Ascending aorta (tissue), 2 donors: ENCODE measurements at regions not wholly inside any gene's neighbourhood (a gene's known extent, or its start where the extent isn't known, plus 50 kb on each side); places are given as distances from the start of the nearest gene placed in this dataset.

Experiments used
- DNase-seq, 2 donors: peaks; one replicate each; pipeline ENCODE4 v3.0.0-alpha.2; 2019; ENCODE audit warnings: low spot score in 2 of 2
- H3K27ac ChIP-seq, 2 donors: fragments of 200-600 bp; sonication (generic); one replicate each; pipeline ENCODE4 v1.5.1; 2016 to 2017; ENCODE audit warnings: mild to moderate bottlenecking in 1 of 2
- H3K27me3 ChIP-seq: fragments of 200-600 bp; sonication (generic); one replicate; pipeline ENCODE4 v1.5.1; 2017
- H3K36me3 ChIP-seq, 2 donors: fragments of 200-600 bp; sonication (generic); one replicate each; pipeline ENCODE4 v1.5.1; 2016
- H3K4me1 ChIP-seq, 2 donors: fragments of 200-600 bp; sonication (generic); one replicate each; pipeline ENCODE4 v1.5.1; 2016 to 2017; ENCODE audit warnings: mild to moderate bottlenecking in 1 of 2
- H3K4me3 ChIP-seq, 2 donors: fragments of 200-600 bp; sonication (generic); one replicate each; pipeline ENCODE4 v1.5.1; 2016 to 2017; ENCODE audit warnings: mild to moderate bottlenecking in 1 of 2
- H3K9me3 ChIP-seq, 2 donors: fragments of 200-600 bp; sonication (generic); one replicate each; pipeline ENCODE4 v1.5.1; 2016
- CTCF ChIP-seq, 3 experiments: fragments of 200-600 bp in 2 of 3; fragments of 450-650 bp in 1 of 3; sonication (generic) in 2 of 3; IDR thresholded peaks; one replicate each; pipeline ENCODE4 v1.5.1; 2016 to 2019; ENCODE audit warnings: antibody characterized with exemption in 3 of 3, mild to moderate bottlenecking in 1 of 3, moderate library complexity in 1 of 3
- intact Hi-C: fragments of 100-400 bp; cut with DNase I; formaldehyde crosslinking; loops from one replicate; pipeline ENCODE4 v1.15.1; 2023

- no peak overlapping the region for H3K4me3 ChIP-seq
- H3K27ac ChIP-seq: no peak overlapping the region
- H3K4me1 ChIP-seq: no peaks in the 10 kb centered on the region
- H3K36me3 ChIP-seq: no peaks in the 10 kb centered on the region
- no peak for TF ChIP-seq CTCF (IDR thresholded peaks at IDR 0.05)
- no peak for DNase-seq
- intact Hi-C loops: no loop called here
- no peaks in the 10 kb centered on the region for H3K9me3 ChIP-seq
- no peaks in the 10 kb centered on the region for H3K27me3 ChIP-seq
Measured at GRCh38 chr5:2027790-2028189, 145.1 kb upstream of the IRX4 start.

GRCh38 chr5:2024986-2025721, 142.4 kb upstream of the IRX4 start:
- DNase-seq: no peak
- Histone ChIP-seq H3K9me3 (no peaks in the 10 kb centered on the region), H3K4me1 (no peaks in the 10 kb centered on the region), H3K4me3 (no peak overlapping the region), H3K27me3 (no peaks in the 10 kb centered on the region), H3K36me3 (no peaks in the 10 kb centered on the region), H3K27ac (no peak overlapping the region)
- TF ChIP-seq CTCF (IDR thresholded peaks at IDR 0.05): no peak
- intact Hi-C loops: no loop called here

- Histone ChIP-seq H3K27me3 (no peaks in the 10 kb centered on the region), H3K4me3 (no peak overlapping the region), H3K36me3 (no peaks in the 10 kb centered on the region), H3K27ac (no peak overlapping the region), H3K9me3 (no peaks in the 10 kb centered on the region), H3K4me1 (no peaks in the 10 kb centered on the region)
- DNase-seq: no peak
- TF ChIP-seq CTCF (IDR thresholded peaks at IDR 0.05): no peak
- intact Hi-C loops: no loop called here
Measured at GRCh38 chr5:2023196-2023595, 140.5 kb upstream of the IRX4 start.

GRCh38 chr5:2022436-2022835, 139.7 kb upstream of the IRX4 start:
- Histone ChIP-seq H3K36me3 (no peaks in the 10 kb centered on the region), H3K27ac (no peak overlapping the region), H3K9me3 (no peaks in the 10 kb centered on the region), H3K4me3 (no peak overlapping the region), H3K27me3 (no peaks in the 10 kb centered on the region), H3K4me1 (no peaks in the 10 kb centered on the region)
- TF ChIP-seq CTCF (IDR thresholded peaks at IDR 0.05): no peak
- DNase-seq: no peak
- intact Hi-C loops: no loop called here

- no peak for TF ChIP-seq CTCF (IDR thresholded peaks at IDR 0.05)
- Histone ChIP-seq H3K4me1 (no peaks in the 10 kb centered on the region), H3K4me3 (no peak overlapping the region), H3K36me3 (no peaks in the 10 kb centered on the region), H3K27ac (no peak overlapping the region), H3K9me3 (no peaks in the 10 kb centered on the region), H3K27me3 (no peaks in the 10 kb centered on the region)
- intact Hi-C loops: no loop called here
- DNase-seq: no peak
Measured at GRCh38 chr5:2021484-2022176, 138.9 kb upstream of the IRX4 start.
